ENCODE measurements at regions not wholly inside any gene's neighbourhood (a gene's known extent, or its start where the extent isn't known, plus 50 kb on each side); places are given as distances from the start of the nearest gene placed in this dataset.

DNA sequence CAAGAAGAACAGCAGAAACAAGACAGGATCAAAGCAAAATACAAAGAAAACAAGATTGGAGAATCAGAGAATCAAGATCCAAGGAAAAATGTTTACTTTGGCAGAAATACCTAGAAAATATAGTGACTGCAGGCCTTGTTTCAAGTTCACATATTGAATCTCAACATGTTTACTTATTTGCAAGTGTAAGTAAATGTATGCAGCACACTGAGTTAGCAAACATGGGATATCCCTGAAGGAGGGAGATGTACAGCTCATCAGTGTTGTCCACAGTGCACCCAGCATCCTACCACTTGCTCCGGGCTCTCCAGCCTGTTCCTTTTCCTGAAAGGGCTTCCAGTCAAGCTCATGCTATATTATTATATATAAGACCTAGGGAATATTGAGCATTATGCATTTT lies 319.5 kb downstream of the PRL start:
- DNase-seq (no peak), ATAC-seq (ENCODE audit: low read depth) (no peak)
- Histone ChIP-seq H2AFZ (replicated peaks; ENCODE audit: low read length, poor library complexity) (no peak overlapping the region), H3K23ac (ENCODE audit: low read depth, low read length) (no peak overlapping the region), H3K4me2 (ENCODE audit: low read depth, low read length) (no peak overlapping the region), H3K9ac (ENCODE audit: low read depth, low read length) (no peak overlapping the region), H3K9me3 (ENCODE audit: control insufficient read depth, insufficient read depth, low read length) (no peaks in the 10 kb centered on the region; the same call in 1 of the 2 replicates), H3K4me3 (ENCODE audit: insufficient read depth, low read depth, low read length) (no peak overlapping the region), H3K27ac (ENCODE audit: insufficient read depth, low read length) (no peak overlapping the region), H2BK5ac (ENCODE audit: low read depth, low read length, poor library complexity, severe bottlenecking) (no peak overlapping the region), H3K4ac (ENCODE audit: low read depth, low read length) (no peak overlapping the region), H3K14ac (replicated peaks; ENCODE audit: low read depth, low read length) (no peak overlapping the region), H3K4me1 (ENCODE audit: control insufficient read depth, insufficient read depth, low read length) (no peaks in the 10 kb centered on the region), H3K36me3 (ENCODE audit: control insufficient read depth, insufficient read depth, low read length) (peaks cover 3% of the 10 kb centered on the region; the same call in 1 of the 2 replicates), H2AK9ac (replicated peaks; ENCODE audit: low read depth, low read length, poor library complexity) (no peak overlapping the region), H3K27me3 (ENCODE audit: control insufficient read depth, insufficient read depth, low read length) (no peaks in the 10 kb centered on the region), H4K91ac (ENCODE audit: insufficient read depth, low read depth, low read length) (no peak overlapping the region), H2BK120ac (ENCODE audit: low read depth, low read length) (no peak overlapping the region), H2BK15ac (ENCODE audit: low read depth, low read length) (no peak overlapping the region), H3K9me1 (ENCODE audit: insufficient read depth, low read length) (no peaks in the 10 kb centered on the region), H3K79me1 (ENCODE audit: low read depth in 1 of 2, low read length in 2 of 2) (no peaks in the 10 kb centered on the region), H3K18ac (ENCODE audit: low read depth, low read length) (no peak overlapping the region), H2AK5ac (ENCODE audit: low read depth, low read length) (no peak overlapping the region), H2BK20ac (ENCODE audit: low read depth, low read length) (no peak overlapping the region), H4K20me1 (ENCODE audit: insufficient read depth, low read length) (no peaks in the 10 kb centered on the region), H3K56ac (ENCODE audit: extremely low read depth, insufficient read depth, low read length) (no peak overlapping the region), H4K5ac (ENCODE audit: low read depth, low read length) (no peak overlapping the region), H4K8ac (ENCODE audit: low read depth in 2 of 2, low read length in 2 of 2) (no peak overlapping the region)
- dilution Hi-C loops (cut with HindIII; ENCODE audit: low sequenced_read_pairs, unreplicated experiment) (no loop called here), intact Hi-C loops (cut with micrococcal nuclease) (no loop called here), in situ Hi-C loops (cut with MboI; ENCODE audit: low sequenced_read_pairs) (no loop called here)
- ChIA-PET POLR2A (ENCODE audit: unreplicated experiment) (interaction anchor here (0.5 kb wide), 1 partner anchor 19 kb away, joined by 6 read pairs; no protein-coding TSS in a partner anchor), CTCF (no interaction called here)
- no CpG with 5 or more reads among the region's 1 CpG for WGBS, 2 experiments (ENCODE audit: extremely low coverage in 2 of 2, insufficient read length in 1 of 2)
- no peak for TF ChIP-seq MAZ (IDR thresholded peaks at IDR 0.05; ENCODE audit: borderline replicate concordance, low read depth, low read length)
- no peak for TF ChIP-seq MXI1 (IDR thresholded peaks at IDR 0.05; ENCODE audit: borderline replicate concordance, low read depth, low read length)
- TF ChIP-seq RFX5 (IDR thresholded peaks at IDR 0.05; ENCODE audit: low read depth, low read length): no peak
- no peak for TF ChIP-seq USF2 (IDR thresholded peaks at IDR 0.05; ENCODE audit: low read depth, low read length)
- TF ChIP-seq POLR2A (IDR thresholded peaks at IDR 0.05; ENCODE audit: low read depth, low read length): no peak
- TF ChIP-seq RCOR1 (IDR thresholded peaks at IDR 0.05; ENCODE audit: insufficient replicate concordance, low read length): no peak
- TF ChIP-seq RAD21 (IDR thresholded peaks at IDR 0.05; ENCODE audit: low read length): no peak
- TF ChIP-seq NFE2L2 (IDR thresholded peaks at IDR 0.05; ENCODE audit: low read depth, low read length): no peak
- TF ChIP-seq MAFK (IDR thresholded peaks at IDR 0.05; ENCODE audit: low read depth, low read length): no peak
- no peak for TF ChIP-seq FOS (IDR thresholded peaks at IDR 0.05; ENCODE audit: low read depth, low read length)
- TF ChIP-seq CTCF (conservative IDR thresholded peaks at IDR 0.05; ENCODE audit: low read depth, low read length): no peak
- TF ChIP-seq CEBPB (IDR thresholded peaks at IDR 0.05; ENCODE audit: low read depth, low read length): no peak
- no peak for TF ChIP-seq CHD1 (IDR thresholded peaks at IDR 0.05; ENCODE audit: low read depth, low read length)
- TF ChIP-seq ELK1 (IDR thresholded peaks at IDR 0.05; ENCODE audit: borderline replicate concordance, low read depth, low read length): no peak
- TF ChIP-seq BHLHE40 (IDR thresholded peaks at IDR 0.05; ENCODE audit: low read depth, low read length): no peak
- TF ChIP-seq SMC3 (IDR thresholded peaks at IDR 0.05; ENCODE audit: low read depth, low read length): no peak
- BruUV-seq (replicated peaks): no TSS peak
